HepG2 (cell line): ENCODE measurements at regions not wholly inside any gene's neighbourhood (a gene's known extent, or its start where the extent isn't known, plus 50 kb on each side); places are given as distances from the start of the nearest gene placed in this dataset.

Experiments
- ATAC-seq: fragments of 200-7000 bp; cut with Tn5 transposase; 3 replicates; pipeline ENCODE4 v1.9.1; 2020; ENCODE audit warnings: mild to moderate bottlenecking, moderate library complexity
- BruUV-seq: library from RNA; stranded (reverse); fragments of 400-500 nt; replicated peaks from 2 replicates; lab custom pipeline; 2021; lab: Mats Ljungman, UMichigan
- CTCF ChIA-PET: fragments of 300-600 bp; formaldehyde crosslinking; extraction: SDS; loops from one replicate; lab custom pipeline; 2021; ENCODE audit warnings: low total read pairs, inconsistent platforms, low intra/inter-chr PET ratio; lab: Yijun Ruan, JAX
- POLR2A ChIA-PET: fragments of 350-600 bp; sonication (Branson Sonifier 250); formaldehyde crosslinking; loops from one replicate; lab custom pipeline; 2020; ENCODE audit warnings: antibody characterized with exemption, inconsistent platforms; lab: Yijun Ruan, JAX
- DNase-seq: peaks from one replicate; pipeline ENCODE4 v3.0.0-alpha.2; 2015; ENCODE audit warnings: low spot score
- FAIRE-seq: peaks from 3 replicates; lab custom pipeline; 2011; peaks lifted over from hg19 to GRCh38; lab: Jason Lieb, UNC
- H2AFZ ChIP-seq: one replicate; pipeline ENCODE4 v1.6.1; 2011; ENCODE audit warnings: low read length, inconsistent platforms
- H3K27ac ChIP-seq: fragments of 300-600 bp; 3 replicates; pipeline ENCODE4 v1.8.0; 2011; ENCODE audit warnings: mixed run types, mild to moderate bottlenecking, mixed read lengths, low read length, inconsistent platforms; ENCODE audit not compliant: insufficient read depth; ENCODE audit errors: extremely low read length
- H3K27me3 ChIP-seq, 2 experiments: fragments of 200-600 bp in 1 of 2; 2 replicates in 1 of 2; 3 replicates in 1 of 2; pipeline versions ENCODE4 v1.6.0 to v1.8.0; 2011; ENCODE audit warnings: low read length in 2 of 2, mild to moderate bottlenecking in 2 of 2, moderate library complexity in 2 of 2, inconsistent platforms in 1 of 2; ENCODE audit not compliant: insufficient read depth in 2 of 2, control insufficient read depth in 1 of 2
- H3K36me3 ChIP-seq, 2 experiments: fragments of 200-600 bp in 1 of 2; replicated peaks in 1 of 2; 2 replicates in 1 of 2; 3 replicates in 1 of 2; pipeline versions ENCODE4 v1.5.1 to v1.8.0; 2011; ENCODE audit warnings: low read length in 2 of 2, inconsistent platforms in 1 of 2; ENCODE audit not compliant: insufficient read depth in 2 of 2, control insufficient read depth in 1 of 2
- H3K4me1 ChIP-seq: 2 replicates; pipeline ENCODE4 v1.5.1; 2012; ENCODE audit warnings: low read length, inconsistent platforms; ENCODE audit not compliant: insufficient read depth
- H3K4me2 ChIP-seq: 2 replicates; pipeline ENCODE4 v1.6.0; 2011; ENCODE audit warnings: low read depth, low read length, inconsistent platforms
- H3K4me3 ChIP-seq, 3 experiments: fragments of 200-600 bp in 1 of 3; sonication (generic), shearing (Covaris generic) in 1 of 3; replicated peaks in 1 of 3; 2 replicates each; pipeline ENCODE4 v1.5.1; 2011 to 2016; ENCODE audit warnings: low read length in 3 of 3, inconsistent platforms in 2 of 3, low read depth in 2 of 3, mild to moderate bottlenecking in 2 of 3, control low read depth in 1 of 3, mixed read lengths in 1 of 3; ENCODE audit not compliant: insufficient read depth in 1 of 3
- H3K79me2 ChIP-seq: one replicate; pipeline ENCODE4 v1.6.1; 2011; ENCODE audit warnings: low read length, inconsistent platforms; ENCODE audit not compliant: insufficient read depth
- H3K9ac ChIP-seq: 2 replicates; pipeline ENCODE4 v1.6.0; 2011; ENCODE audit warnings: mild to moderate bottlenecking, low read depth, low read length, inconsistent platforms; ENCODE audit not compliant: insufficient read depth
- H3K9me3 ChIP-seq: 2 replicates; pipeline ENCODE4 v1.5.1; 2012; ENCODE audit warnings: mild to moderate bottlenecking, low read length
- H4K20me1 ChIP-seq: 2 replicates; pipeline ENCODE4 v1.6.0; 2011; ENCODE audit warnings: inconsistent platforms, mild to moderate bottlenecking, low read length, moderate library complexity; ENCODE audit not compliant: insufficient read depth
- E2F5 ChIP-seq: sonication (generic); formaldehyde crosslinking; conservative IDR thresholded peaks from 2 replicates; pipeline ENCODE4 v1.4.0; 2020; ENCODE audit warnings: missing genetic modification reagents
- THAP9 ChIP-seq: sonication (generic); formaldehyde crosslinking; IDR thresholded peaks from 2 replicates; pipeline ENCODE4; 2020; ENCODE audit warnings: missing genetic modification reagents, mild to moderate bottlenecking, borderline replicate concordance
- ZHX2 ChIP-seq, 2 experiments: sonication (generic) in 1 of 2; formaldehyde crosslinking in 1 of 2; IDR thresholded peaks; 2 replicates each; pipeline versions ENCODE4 v1.6.1 to v1.9.0; 2014 to 2022; ENCODE audit warnings: antibody characterized with exemption in 1 of 2, borderline replicate concordance in 1 of 2, inconsistent platforms in 1 of 2, low read depth in 1 of 2, missing genetic modification reagents in 1 of 2
- ZNF235 ChIP-seq: sonication (generic); formaldehyde crosslinking; IDR thresholded peaks from 2 replicates; pipeline ENCODE4 v1.8.1; 2023; ENCODE audit warnings: mild to moderate bottlenecking, missing genetic modification reagents, borderline replicate concordance
- ZNF510 ChIP-seq: sonication (generic); formaldehyde crosslinking; IDR thresholded peaks from 2 replicates; pipeline ENCODE4 v1.4.0; 2020; ENCODE audit warnings: low read depth, mild to moderate bottlenecking, missing genetic modification reagents
- ZNF619 ChIP-seq: sonication (generic); formaldehyde crosslinking; IDR thresholded peaks from 2 replicates; pipeline ENCODE4 v1.4.0; 2020; ENCODE audit warnings: mild to moderate bottlenecking, missing genetic modification reagents
- WGBS: methylation state at CpG from one replicate; pipeline ENCODE4 v1.1.6; 2017; ENCODE audit warnings: low lambda C conversion rate; 5-methylcytosine and 5-hydroxymethylcytosine counted together
- in situ Hi-C: cut with HindIII; loops from 2 replicates; pipeline ENCODE4 v1.10.0; 2017; ENCODE audit warnings: low pct_unique_long_range_greater_than_20kb; ENCODE audit not compliant: extremely low pct_ligation_motif_present
- intact Hi-C: fragments of 100-400 bp; cut with micrococcal nuclease; formaldehyde crosslinking; loops from one replicate; pipeline ENCODE4 v1.10.0; 2022; ENCODE audit not compliant: unreplicated experiment

DNA sequence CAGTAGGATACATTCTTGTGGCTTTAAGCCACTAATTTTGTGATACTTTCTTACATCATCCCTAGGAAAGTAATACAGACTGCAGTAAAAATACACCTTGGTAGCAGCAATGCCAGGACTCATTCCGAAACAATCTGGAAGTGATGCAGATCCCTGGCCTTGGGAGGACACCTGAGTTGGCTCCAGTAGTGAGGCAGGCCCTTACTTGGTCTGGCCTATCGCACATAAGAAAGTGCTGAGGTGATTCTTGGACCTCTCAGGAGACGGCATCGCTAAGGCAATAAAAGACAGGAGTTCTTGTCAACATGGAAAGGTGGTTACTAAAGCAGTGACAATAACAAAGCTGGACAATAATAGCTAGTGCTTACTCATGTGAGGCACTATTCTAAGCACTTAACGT lies 126.5 kb downstream of the SUCNR1 start:
- WGBS = 57% methylated on average over 4 of the region's 5 CpGs
- no peak overlapping the region for H3K4me3 ChIP-seq
- TF ChIP-seq ZNF619 (CRISPR knock-in tag) (no peak), E2F5 (no peak)
- no peaks in the 10 kb centered on the region for H3K27me3 ChIP-seq
- FAIRE-seq (no peak), DNase-seq (no peak), ATAC-seq (no peak)
- BruUV-seq = no TSS peak
- no peak overlapping the region for H3K27ac ChIP-seq
- ChIA-PET POLR2A (no interaction called here), CTCF (no interaction called here)
- no peaks in the 10 kb centered on the region for H3K9me3 ChIP-seq
- no peak overlapping the region for H3K9ac ChIP-seq
- intact Hi-C loops = no loop called here
- no peaks in the 10 kb centered on the region for H3K79me2 ChIP-seq
- H3K36me3 ChIP-seq = no peaks in the 10 kb centered on the region
- no peak overlapping the region for H2AFZ ChIP-seq
- in situ Hi-C loops = no loop called here
- H3K4me1 ChIP-seq = no peaks in the 10 kb centered on the region
- H4K20me1 ChIP-seq = no peaks in the 10 kb centered on the region
- H3K4me2 ChIP-seq = no peak overlapping the region

GRCh38 chr3:152011812-152012735 lies 138.6 kb downstream of the SUCNR1 start:
- ChIA-PET POLR2A (no interaction called here), CTCF (no interaction called here)
- no peaks in the 10 kb centered on the region for H3K36me3 ChIP-seq
- ATAC-seq (no peak), DNase-seq (no peak), FAIRE-seq (no peak)
- in situ Hi-C loops (no loop called here), intact Hi-C loops (no loop called here)
- no peaks in the 10 kb centered on the region for H3K9me3 ChIP-seq
- H2AFZ ChIP-seq = no peak overlapping the region
- no peak overlapping the region for H3K9ac ChIP-seq
- H3K27ac ChIP-seq = no peak overlapping the region
- WGBS = 11% methylated on average over 4 of the region's 4 CpGs
- no peaks in the 10 kb centered on the region for H3K79me2 ChIP-seq
- H3K4me2 ChIP-seq = no peak overlapping the region
- no peaks in the 10 kb centered on the region for H3K4me1 ChIP-seq
- H3K4me3 ChIP-seq = no peak overlapping the region
- H4K20me1 ChIP-seq = no peaks in the 10 kb centered on the region
- BruUV-seq = no TSS peak
- no peaks in the 10 kb centered on the region for H3K27me3 ChIP-seq
- TF ChIP-seq ZNF510 (CRISPR knock-in tag) = no peak
- no peak for TF ChIP-seq ZNF235 (CRISPR knock-in tag)
- no peak for TF ChIP-seq THAP9 (CRISPR knock-in tag)
- TF ChIP-seq ZHX2 (IDR thresholded peaks at IDR 0.05; ENCODE audit: low read depth) = no peak
- no peak for TF ChIP-seq ZHX2 (CRISPR knock-in tag; IDR thresholded peaks at IDR 0.05; ENCODE audit: borderline replicate concordance)
